SKM-1 (cell line): ENCODE measurements at regions not wholly inside any gene's neighbourhood (a gene's known extent, or its start where the extent isn't known, plus 50 kb on each side); places are given as distances from the start of the nearest gene placed in this dataset.
"Not testable (repeated sequence)": the region's sequence is repeated elsewhere in the genome, so short reads cannot be mapped to it uniquely, and the experiment has no call there.

Experiments
- DNase-seq: peaks from one replicate; lab custom pipeline; 2025; ENCODE audit not compliant: unreplicated experiment; lab: John Stamatoyannopoulos, UW

GRCh38 chr6:74597840-74598239, 608.0 kb downstream of the COL12A1 start:
- DNase-seq = no peak

- DNase-seq = no peak
Measured at GRCh38 chr6:74597266-74597665, 608.6 kb downstream of the COL12A1 start.

- no peak for DNase-seq
Measured at GRCh38 chr6:74596588-74596987, 609.3 kb downstream of the COL12A1 start.

- not testable (repeated sequence) for DNase-seq
Measured at GRCh38 chr6:74594350-74594749, 611.5 kb downstream of the COL12A1 start.

- no peak for DNase-seq
Measured at GRCh38 chr6:74588094-74588832, 617.6 kb downstream of the COL12A1 start.

- no peak for DNase-seq
Measured at GRCh38 chr6:74587386-74587785, 618.5 kb downstream of the COL12A1 start.

- DNase-seq = no peak
Measured at GRCh38 chr6:74585753-74586152, 620.1 kb downstream of the COL12A1 start.

- DNase-seq = no peak
Measured at GRCh38 chr6:74581681-74582080, 624.2 kb downstream of the COL12A1 start.

GRCh38 chr6:74579794-74580193, 626.1 kb downstream of the COL12A1 start:
- no peak for DNase-seq

- no peak for DNase-seq
Measured at GRCh38 chr6:74579047-74579446, 626.8 kb downstream of the COL12A1 start.

GRCh38 chr6:74578339-74578738, 627.5 kb downstream of the COL12A1 start:
- no peak for DNase-seq

GRCh38 chr6:74577619-74578018, 628.2 kb downstream of the COL12A1 start:
- DNase-seq = no peak

- DNase-seq = no peak
Measured at GRCh38 chr6:74574794-74575193, 631.1 kb downstream of the COL12A1 start.

GRCh38 chr6:74573613-74574012, 632.2 kb downstream of the COL12A1 start:
- DNase-seq = no peak

- no peak for DNase-seq
Measured at GRCh38 chr6:74570044-74570443, 635.8 kb downstream of the COL12A1 start.

- no peak for DNase-seq
Measured at GRCh38 chr6:74568861-74569260, 637.0 kb downstream of the COL12A1 start.

GRCh38 chr6:74567923-74568290, 637.9 kb downstream of the COL12A1 start:
- not testable (repeated sequence) for DNase-seq

- DNase-seq = no peak
Measured at GRCh38 chr6:74567281-74567922, 638.5 kb downstream of the COL12A1 start.

GRCh38 chr6:74557236-74557635, 648.6 kb downstream of the COL12A1 start:
- no peak for DNase-seq

GRCh38 chr6:74554041-74554440, 651.8 kb downstream of the COL12A1 start:
- no peak for DNase-seq

GRCh38 chr6:74551896-74552295, 654.0 kb downstream of the COL12A1 start:
- no peak for DNase-seq

GRCh38 chr6:74550821-74551220, 655.0 kb downstream of the COL12A1 start:
- DNase-seq = no peak

- no peak for DNase-seq
Measured at GRCh38 chr6:74549746-74550145, 656.1 kb downstream of the COL12A1 start.
